ENCODE measurements at regions not wholly inside any gene's neighbourhood (a gene's known extent, or its start where the extent isn't known, plus 50 kb on each side); places are given as distances from the start of the nearest gene placed in this dataset.
"Not testable (repeated sequence)": the region's sequence is repeated elsewhere in the genome, so short reads cannot be mapped to it uniquely, and the experiment has no call there.

- no peak for TF ChIP-seq REST (IDR thresholded peaks at IDR 0.05; ENCODE audit: unreplicated experiment)
These were observed 225.6 kb downstream of the CYP26B1 start (continued) for GRCh38 chr2:71922091-71922490.

- H3K4me2 ChIP-seq; H4K20me1 ChIP-seq (replicated peaks; ENCODE audit: insufficient read depth); H3K27ac Mint-ChIP-seq; H3K27ac ChIP-seq (ENCODE audit: low read depth); H3K4me1 ChIP-seq (ENCODE audit: insufficient read depth); H3K4me3 Mint-ChIP-seq; H3K36me3 Mint-ChIP-seq (ENCODE audit: low read depth); H3F3A ChIP-seq (replicated peaks; ENCODE audit: low read depth); H3K36me3 ChIP-seq (ENCODE audit: insufficient read depth); H3K27me3 ChIP-seq (ENCODE audit: insufficient read depth); ATAC-seq; H3K4me3 ChIP-seq; H3K4me1 Mint-ChIP-seq; H3K27me3 Mint-ChIP-seq (ENCODE audit: insufficient read depth, low read depth, poor library complexity); H3K79me2 ChIP-seq (replicated peaks; ENCODE audit: insufficient read depth); H3K9me2 ChIP-seq (ENCODE audit: insufficient read depth); DNase-seq (ENCODE audit: low spot score); H2AFZ ChIP-seq: not testable (repeated sequence)
- peaks cover 20% of the 10 kb centered on the region for H3K9me3 Mint-ChIP-seq
These were observed 226.8 kb downstream of the CYP26B1 start for GRCh38 chr2:71920819-71921218.

GRCh38 chr2:71919708-71920107 lies 228.0 kb downstream of the CYP26B1 start:
- Mint-ChIP-seq H3K9me3 (peaks cover 23% of the 10 kb centered on the region), H3K27me3 (ENCODE audit: insufficient read depth, low read depth, poor library complexity) (peaks cover 6% of the 10 kb centered on the region), H3K36me3 (ENCODE audit: low read depth) (0 out of 3 replicates have a peak, but pooled peaks cover 4% of the 10 kb centered on the region), H3K4me3 (no peak overlapping the region), H3K4me1 (no peaks in the 10 kb centered on the region; the same call in 2 of the 3 replicates), H3K27ac (no peak overlapping the region)
- Histone ChIP-seq H3K4me1 (ENCODE audit: insufficient read depth) (no peaks in the 10 kb centered on the region), H3K9me2 (ENCODE audit: insufficient read depth) (no peaks in the 10 kb centered on the region), H3K4me3 (no peak overlapping the region), H3K27me3 (ENCODE audit: insufficient read depth) (no peaks in the 10 kb centered on the region), H3K36me3 (ENCODE audit: insufficient read depth) (no peaks in the 10 kb centered on the region), H3K4me2 (no peak overlapping the region), H4K20me1 (replicated peaks; ENCODE audit: insufficient read depth) (no peaks in the 10 kb centered on the region), H3K27ac (ENCODE audit: low read depth) (no peak overlapping the region), H2AFZ (no peak overlapping the region), H3K79me2 (replicated peaks; ENCODE audit: insufficient read depth) (no peaks in the 10 kb centered on the region), H3F3A (replicated peaks; ENCODE audit: low read depth) (no peaks in the 10 kb centered on the region)
- DNase-seq (ENCODE audit: low spot score) (no peak), ATAC-seq (no peak)
- no peak for TF ChIP-seq CREB1 (CRISPR knock-in tag; IDR thresholded peaks at IDR 0.05; ENCODE audit: low read depth)
- no peak for TF ChIP-seq ZNF462 (CRISPR knock-in tag; IDR thresholded peaks at IDR 0.05)
- TF ChIP-seq POLR2AphosphoS5 (IDR thresholded peaks at IDR 0.05; ENCODE audit: low read depth): no peak
- TF ChIP-seq EZH2phosphoT487 (IDR thresholded peaks at IDR 0.05; ENCODE audit: unreplicated experiment): no peak
- no peak for TF ChIP-seq ZNF114 (CRISPR knock-in tag; IDR thresholded peaks at IDR 0.05)
- no peak for TF ChIP-seq ETS1 (IDR thresholded peaks at IDR 0.05)
